AG04449 (cell line): ENCODE measurements at regions not wholly inside any gene's neighbourhood (a gene's known extent, or its start where the extent isn't known, plus 50 kb on each side); places are given as distances from the start of the nearest gene placed in this dataset.

Source experiments
- CTCF ChIA-PET: fragments of 350-600 bp; formaldehyde crosslinking; extraction: SDS; loops from one replicate; lab custom pipeline; 2021; ENCODE audit warnings: antibody characterized with exemption; lab: Yijun Ruan, JAX
- POLR2A ChIA-PET: fragments of 400-600, 350-600 bp; formaldehyde crosslinking; extraction: SDS; loops from one replicate; lab custom pipeline; 2020; ENCODE audit warnings: antibody characterized with exemption, inconsistent platforms; lab: Yijun Ruan, JAX
- DNase-seq: peaks from one replicate; pipeline ENCODE4 v3.0.0-alpha.2; 2010; ENCODE audit warnings: low read depth, low spot score
- H3K4me3 ChIP-seq: 2 replicates; pipeline ENCODE4 v1.5.1; 2011; ENCODE audit warnings: low read depth, mild to moderate bottlenecking, control low read depth, low read length
- CTCF ChIP-seq: IDR thresholded peaks from one replicate; pipeline ENCODE4 v1.5.1; 2011; ENCODE audit warnings: mild to moderate bottlenecking, moderate library complexity, low read length, control low read depth, inconsistent platforms; ENCODE audit not compliant: insufficient read depth; ENCODE audit errors: missing control alignments

GRCh38 chr13:109576331-109576813 is 210.0 kb downstream of the IRS2 start:
- ChIA-PET POLR2A (no interaction called here), CTCF (no interaction called here)
- no peak for TF ChIP-seq CTCF
- DNase-seq = no peak
- no peak overlapping the region for H3K4me3 ChIP-seq

- ChIA-PET POLR2A (no interaction called here), CTCF (no interaction called here)
- DNase-seq = no peak
- TF ChIP-seq CTCF = no peak
- no peak overlapping the region for H3K4me3 ChIP-seq
Measured at GRCh38 chr13:109575821-109576220, 210.6 kb downstream of the IRS2 start.

GRCh38 chr13:109572389-109572788 is 214.0 kb downstream of the IRS2 start:
- TF ChIP-seq CTCF = no peak
- H3K4me3 ChIP-seq = no peak overlapping the region
- ChIA-PET CTCF (no interaction called here), POLR2A (no interaction called here)
- no peak for DNase-seq

- TF ChIP-seq CTCF = no peak
- ChIA-PET POLR2A (no interaction called here), CTCF (no interaction called here)
- no peak for DNase-seq
- H3K4me3 ChIP-seq = no peak overlapping the region
Measured at GRCh38 chr13:109569958-109570711, 216.2 kb downstream of the IRS2 start.

- ChIA-PET POLR2A (no interaction called here), CTCF (interaction anchor here (0.5 kb wide), 1 partner anchor 216 kb away, joined by 3 read pairs; no protein-coding TSS in a partner anchor)
- no peak for TF ChIP-seq CTCF
- no peak overlapping the region for H3K4me3 ChIP-seq
- no peak for DNase-seq
Measured at GRCh38 chr13:109568339-109568818, 218.0 kb downstream of the IRS2 start.

GRCh38 chr13:109567315-109567714 is 219.1 kb downstream of the IRS2 start:
- POLR2A ChIA-PET = no interaction called here
- CTCF ChIA-PET = no interaction called here
- no peak for DNase-seq
- no peak overlapping the region for H3K4me3 ChIP-seq
- TF ChIP-seq CTCF = no peak
